Esophagus squamous epithelium (tissue), 4 donors: ENCODE measurements at regions not wholly inside any gene's neighbourhood (a gene's known extent, or its start where the extent isn't known, plus 50 kb on each side); places are given as distances from the start of the nearest gene placed in this dataset.

Source experiments
- CTCF ChIP-seq, 6 experiments: fragments of 450-650 bp in 4 of 6; fragments of 200-600 bp in 2 of 6; sonication (generic) in 2 of 6; IDR thresholded peaks; one replicate each; pipeline ENCODE4 v1.5.1; 2016 to 2019; ENCODE audit warnings: antibody characterized with exemption in 6 of 6, mild to moderate bottlenecking in 4 of 6, moderate library complexity in 4 of 6
- POLR2A ChIP-seq, 4 donors: fragments of 450-650 bp; IDR thresholded peaks; one replicate each; pipeline ENCODE4 v1.6.1; 2017; ENCODE audit warnings: antibody characterized with exemption in 4 of 4, mild to moderate bottlenecking in 4 of 4, moderate library complexity in 3 of 4

- TF ChIP-seq POLR2A (IDR thresholded peaks at IDR 0.05) (no peak), CTCF (IDR thresholded peaks at IDR 0.05) (no peak)
These were observed 643.7 kb downstream of the GABRG2 start for GRCh38 chr5:162711244-162711643.
